ENCODE measurements at regions not wholly inside any gene's neighbourhood (a gene's known extent, or its start where the extent isn't known, plus 50 kb on each side); places are given as distances from the start of the nearest gene placed in this dataset.
"Not testable (repeated sequence)": the region's sequence is repeated elsewhere in the genome, so short reads cannot be mapped to it uniquely, and the experiment has no call there.

DNA sequence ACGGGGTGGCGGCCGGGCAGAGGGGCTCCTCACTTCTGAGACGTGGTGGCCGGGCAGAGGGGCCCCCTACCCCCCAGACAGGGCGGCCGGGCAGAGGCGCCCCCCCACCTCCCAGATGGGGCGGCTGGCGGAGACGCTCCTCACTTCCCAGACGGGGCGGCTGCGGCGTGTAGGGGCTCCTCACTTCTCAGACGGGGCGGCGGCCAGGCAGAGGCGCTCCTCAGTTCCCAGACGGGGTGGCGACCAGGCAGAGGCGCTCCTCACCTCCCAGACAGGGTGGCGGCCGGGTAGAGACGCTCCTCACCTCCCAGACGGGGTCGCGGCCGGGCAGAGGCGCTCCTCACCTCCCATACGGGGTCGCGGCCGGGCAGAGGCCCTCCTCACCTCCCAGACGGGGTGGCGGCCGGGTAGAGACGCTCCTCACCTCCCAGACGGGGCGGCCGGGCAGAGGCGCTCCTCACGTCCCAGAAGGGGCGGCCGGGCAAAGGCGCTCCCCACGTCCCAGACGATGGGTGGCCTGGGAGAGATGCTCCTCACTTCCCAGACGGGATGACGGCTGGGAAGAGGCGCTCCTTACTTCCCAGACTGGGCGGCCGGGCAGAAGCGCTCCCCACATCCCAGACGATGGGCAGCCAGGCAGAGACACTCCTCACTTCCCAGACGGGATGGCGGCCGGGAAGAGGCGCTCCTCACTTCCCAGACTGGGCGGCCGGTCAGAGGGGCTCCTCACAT is 536.6 kb upstream of the TUSC1 start:
- not testable (repeated sequence) for H2BK12ac ChIP-seq (ENCODE audit: low read length); H3K79me1 ChIP-seq (ENCODE audit: low read depth, low read length); H3K27ac ChIP-seq (replicated peaks; ENCODE audit: low read length); H3K4me3 ChIP-seq (ENCODE audit: low read length in 2 of 2); H3K14ac ChIP-seq (ENCODE audit: low read length); H4K91ac ChIP-seq (ENCODE audit: low read depth, low read length, poor library complexity); H3K18ac ChIP-seq (ENCODE audit: low read length); H2BK5ac ChIP-seq (ENCODE audit: low read length); H3K4ac ChIP-seq (ENCODE audit: low read length); H2BK120ac ChIP-seq (ENCODE audit: low read depth, low read length); H3K9me3 ChIP-seq (replicated peaks in 1 of 2; ENCODE audit: control insufficient read depth in 2 of 2, insufficient read depth in 1 of 2, low read depth in 1 of 2, low read length in 2 of 2); H2AK5ac ChIP-seq (ENCODE audit: low read depth, low read length); H3K4me2 ChIP-seq (ENCODE audit: insufficient read depth, low read length, poor library complexity, severe bottlenecking); H3K27me3 ChIP-seq (ENCODE audit: control insufficient read depth in 3 of 3, insufficient read depth in 3 of 3, low read depth in 1 of 3, low read length in 3 of 3); DNase-seq (ENCODE audit: low spot score); H3K4me1 ChIP-seq (ENCODE audit: control insufficient read depth in 2 of 2, insufficient read depth in 1 of 2, low read depth in 1 of 2, low read length in 2 of 2); H3K23ac ChIP-seq (ENCODE audit: low read depth, low read length, poor library complexity); H3K9ac ChIP-seq (ENCODE audit: low read depth, low read length, poor library complexity); H3K36me3 ChIP-seq (replicated peaks in 1 of 2; ENCODE audit: control insufficient read depth in 2 of 2, insufficient read depth in 2 of 2, low read length in 2 of 2); H2AFZ ChIP-seq (ENCODE audit: low read length); H4K8ac ChIP-seq (ENCODE audit: low read depth, low read length); H2BK15ac ChIP-seq (ENCODE audit: low read length)
- WGBS, 2 donors (ENCODE audit: extremely low coverage in 2 of 2, insufficient read length in 2 of 2, insufficient replicate concordance in 1 of 2): no CpG with 5 or more reads among the region's 61 CpGs

- Histone ChIP-seq H2BK15ac (ENCODE audit: low read length) (no peak overlapping the region), H3K18ac (ENCODE audit: low read length) (no peak overlapping the region), H3K4me3 (ENCODE audit: low read length in 2 of 2) (no peak overlapping the region), H3K79me1 (ENCODE audit: low read depth, low read length) (peaks cover 2% of the 10 kb centered on the region), H2AFZ (ENCODE audit: low read length) (peak overlapping the region; percentile 21), H3K9me3 (replicated peaks in 1 of 2; ENCODE audit: control insufficient read depth in 2 of 2, insufficient read depth in 1 of 2, low read depth in 1 of 2, low read length in 2 of 2) (no peaks in the 10 kb centered on the region), H3K4me2 (ENCODE audit: insufficient read depth, low read length, poor library complexity, severe bottlenecking) (no peak overlapping the region), H4K8ac (ENCODE audit: low read depth, low read length) (no peak overlapping the region), H3K36me3 (replicated peaks in 1 of 2; ENCODE audit: control insufficient read depth in 2 of 2, insufficient read depth in 2 of 2, low read length in 2 of 2) (no peaks in the 10 kb centered on the region), H3K27me3 (ENCODE audit: control insufficient read depth in 3 of 3, insufficient read depth in 3 of 3, low read depth in 1 of 3, low read length in 3 of 3) (no peaks in the 10 kb centered on the region), H3K4ac (ENCODE audit: low read length) (no peak overlapping the region), H2BK120ac (ENCODE audit: low read depth, low read length) (no peak overlapping the region), H3K4me1 (ENCODE audit: control insufficient read depth in 2 of 2, insufficient read depth in 1 of 2, low read depth in 1 of 2, low read length in 2 of 2) (peaks cover 0 to 4% of the 10 kb centered on the region in 2 donors), H2BK5ac (ENCODE audit: low read length) (no peak overlapping the region), H2BK12ac (ENCODE audit: low read length) (no peak overlapping the region), H3K27ac (replicated peaks; ENCODE audit: low read length) (no peak overlapping the region), H3K9ac (ENCODE audit: low read depth, low read length, poor library complexity) (no peak overlapping the region), H2AK5ac (ENCODE audit: low read depth, low read length) (no peak overlapping the region), H3K14ac (ENCODE audit: low read length) (no peak overlapping the region), H3K23ac (ENCODE audit: low read depth, low read length, poor library complexity) (no peak overlapping the region), H4K91ac (ENCODE audit: low read depth, low read length, poor library complexity) (no peak overlapping the region)
- DNase-seq (ENCODE audit: low spot score): no peak
- WGBS, 2 donors (ENCODE audit: extremely low coverage in 2 of 2, insufficient read length in 2 of 2, insufficient replicate concordance in 1 of 2): no CpG with 5 or more reads among the region's 6 CpGs
Measured at GRCh38 chr9:26210338-26210851, 532.2 kb upstream of the TUSC1 start.

- Histone ChIP-seq H2BK12ac (ENCODE audit: low read length) (no peak overlapping the region), H2BK5ac (ENCODE audit: low read length) (no peak overlapping the region), H2AFZ (ENCODE audit: low read length) (no peak overlapping the region), H2BK120ac (ENCODE audit: low read depth, low read length) (no peak overlapping the region), H3K36me3 (replicated peaks in 1 of 2; ENCODE audit: control insufficient read depth in 2 of 2, insufficient read depth in 2 of 2, low read length in 2 of 2) (no peaks in the 10 kb centered on the region), H3K27ac (replicated peaks; ENCODE audit: low read length) (no peak overlapping the region), H2AK5ac (ENCODE audit: low read depth, low read length) (no peak overlapping the region), H3K14ac (ENCODE audit: low read length) (no peak overlapping the region), H3K4me1 (ENCODE audit: control insufficient read depth in 2 of 2, insufficient read depth in 1 of 2, low read depth in 1 of 2, low read length in 2 of 2) (peaks cover 0 to 4% of the 10 kb centered on the region in 2 donors), H4K8ac (ENCODE audit: low read depth, low read length) (no peak overlapping the region), H3K9me3 (replicated peaks in 1 of 2; ENCODE audit: control insufficient read depth in 2 of 2, insufficient read depth in 1 of 2, low read depth in 1 of 2, low read length in 2 of 2) (no peaks in the 10 kb centered on the region), H3K4ac (ENCODE audit: low read length) (no peak overlapping the region), H3K79me1 (ENCODE audit: low read depth, low read length) (no peaks in the 10 kb centered on the region), H3K4me3 (ENCODE audit: low read length in 2 of 2) (no peak overlapping the region), H2BK15ac (ENCODE audit: low read length) (no peak overlapping the region), H3K27me3 (ENCODE audit: control insufficient read depth in 3 of 3, insufficient read depth in 3 of 3, low read depth in 1 of 3, low read length in 3 of 3) (no peaks in the 10 kb centered on the region), H4K91ac (ENCODE audit: low read depth, low read length, poor library complexity) (no peak overlapping the region), H3K4me2 (ENCODE audit: insufficient read depth, low read length, poor library complexity, severe bottlenecking) (no peak overlapping the region), H3K9ac (ENCODE audit: low read depth, low read length, poor library complexity) (no peak overlapping the region), H3K23ac (ENCODE audit: low read depth, low read length, poor library complexity) (no peak overlapping the region), H3K18ac (ENCODE audit: low read length) (no peak overlapping the region)
- WGBS, 2 donors (ENCODE audit: extremely low coverage in 2 of 2, insufficient read length in 2 of 2, insufficient replicate concordance in 1 of 2): no CpG with 5 or more reads among the region's 3 CpGs
- DNase-seq (ENCODE audit: low spot score): no peak
Measured at GRCh38 chr9:26205261-26205660, 527.0 kb upstream of the TUSC1 start.

- no peak overlapping the region for H3K18ac ChIP-seq (ENCODE audit: low read length)
- H3K4me1 ChIP-seq (ENCODE audit: control insufficient read depth in 2 of 2, insufficient read depth in 1 of 2, low read depth in 1 of 2, low read length in 2 of 2): no peaks in the 10 kb centered on the region
- H2BK120ac ChIP-seq (ENCODE audit: low read depth, low read length): no peak overlapping the region
- H3K4me2 ChIP-seq (ENCODE audit: insufficient read depth, low read length, poor library complexity, severe bottlenecking): no peak overlapping the region
- no peak overlapping the region for H2BK5ac ChIP-seq (ENCODE audit: low read length)
- no peaks in the 10 kb centered on the region for H3K27me3 ChIP-seq (ENCODE audit: control insufficient read depth in 3 of 3, insufficient read depth in 3 of 3, low read depth in 1 of 3, low read length in 3 of 3)
- WGBS, 2 donors (ENCODE audit: extremely low coverage in 2 of 2, insufficient read length in 2 of 2, insufficient replicate concordance in 1 of 2): no CpG with 5 or more reads among the region's 2 CpGs
- no peak overlapping the region for H3K27ac ChIP-seq (replicated peaks; ENCODE audit: low read length)
- H3K79me1 ChIP-seq (ENCODE audit: low read depth, low read length): no peaks in the 10 kb centered on the region
- no peak overlapping the region for H3K14ac ChIP-seq (ENCODE audit: low read length)
- peaks cover 0 to 8% of the 10 kb centered on the region in 2 donors for H3K9me3 ChIP-seq (replicated peaks in 1 of 2; ENCODE audit: control insufficient read depth in 2 of 2, insufficient read depth in 1 of 2, low read depth in 1 of 2, low read length in 2 of 2)
- no peak overlapping the region for H4K8ac ChIP-seq (ENCODE audit: low read depth, low read length)
- H4K91ac ChIP-seq (ENCODE audit: low read depth, low read length, poor library complexity): no peak overlapping the region
- H3K9ac ChIP-seq (ENCODE audit: low read depth, low read length, poor library complexity): no peak overlapping the region
- H3K36me3 ChIP-seq (replicated peaks in 1 of 2; ENCODE audit: control insufficient read depth in 2 of 2, insufficient read depth in 2 of 2, low read length in 2 of 2): no peaks in the 10 kb centered on the region
- no peak overlapping the region for H2AK5ac ChIP-seq (ENCODE audit: low read depth, low read length)
- H3K23ac ChIP-seq (ENCODE audit: low read depth, low read length, poor library complexity): no peak overlapping the region
- no peak overlapping the region for H2BK15ac ChIP-seq (ENCODE audit: low read length)
- H2AFZ ChIP-seq (ENCODE audit: low read length): no peak overlapping the region
- H3K4me3 ChIP-seq (ENCODE audit: low read length in 2 of 2): no peak overlapping the region
- no peak overlapping the region for H3K4ac ChIP-seq (ENCODE audit: low read length)
- H2BK12ac ChIP-seq (ENCODE audit: low read length): no peak overlapping the region
- DNase-seq (ENCODE audit: low spot score): no peak
Measured at GRCh38 chr9:26193237-26193636, 515.0 kb upstream of the TUSC1 start.

Measured in neuronal stem cell (in vitro differentiated cells).